ENCODE measurements at regions not wholly inside any gene's neighbourhood (a gene's known extent, or its start where the extent isn't known, plus 50 kb on each side); places are given as distances from the start of the nearest gene placed in this dataset.

GRCh38 chr11:95547976-95548375, 241.6 kb downstream of the FAM76B start:
- no peak for DNase-seq (ENCODE audit: low spot score)
- Mint-ChIP-seq H3K4me1 (ENCODE audit: low read depth) (peaks cover 26% of the 10 kb centered on the region), H3K27me3 (ENCODE audit: low read depth) (no peaks in the 10 kb centered on the region), H3K9me3 (ENCODE audit: low read depth) (no peaks in the 10 kb centered on the region), H3K27ac (ENCODE audit: unreplicated experiment) (no peak overlapping the region), H3K36me3 (ENCODE audit: low read depth) (no peaks in the 10 kb centered on the region), H3K4me3 (ENCODE audit: unreplicated experiment) (no peak overlapping the region)
- TF ChIP-seq CTCF (IDR thresholded peaks at IDR 0.05) = no peak

DNA sequence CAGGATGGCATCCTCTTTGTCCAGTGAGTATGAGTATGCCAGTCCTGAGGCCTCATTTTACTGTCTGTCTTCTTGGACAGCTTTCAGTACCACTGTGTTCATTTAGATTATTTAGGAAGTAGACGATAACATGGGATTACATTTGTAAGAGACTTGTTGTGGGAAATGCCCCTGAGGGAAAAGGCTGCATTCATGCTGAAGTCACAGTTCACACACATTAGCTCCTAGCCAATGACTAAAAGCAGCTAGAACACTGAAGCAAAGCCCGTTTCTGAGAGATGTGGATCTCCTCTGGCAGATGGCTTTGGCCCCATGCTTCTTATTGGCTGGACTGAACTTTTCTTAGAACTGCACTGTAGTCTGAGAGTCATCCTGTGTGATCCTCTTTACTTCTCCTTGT, 242.4 kb downstream of the FAM76B start:
- Mint-ChIP-seq H3K27me3 (ENCODE audit: low read depth) (no peaks in the 10 kb centered on the region), H3K4me1 (ENCODE audit: low read depth) (peaks cover 26% of the 10 kb centered on the region), H3K9me3 (ENCODE audit: low read depth) (no peaks in the 10 kb centered on the region), H3K4me3 (ENCODE audit: unreplicated experiment) (no peak overlapping the region), H3K36me3 (ENCODE audit: low read depth) (no peaks in the 10 kb centered on the region), H3K27ac (ENCODE audit: unreplicated experiment) (no peak overlapping the region)
- TF ChIP-seq CTCF (IDR thresholded peaks at IDR 0.05) = no peak
- DNase-seq (ENCODE audit: low spot score) = no peak

DNA sequence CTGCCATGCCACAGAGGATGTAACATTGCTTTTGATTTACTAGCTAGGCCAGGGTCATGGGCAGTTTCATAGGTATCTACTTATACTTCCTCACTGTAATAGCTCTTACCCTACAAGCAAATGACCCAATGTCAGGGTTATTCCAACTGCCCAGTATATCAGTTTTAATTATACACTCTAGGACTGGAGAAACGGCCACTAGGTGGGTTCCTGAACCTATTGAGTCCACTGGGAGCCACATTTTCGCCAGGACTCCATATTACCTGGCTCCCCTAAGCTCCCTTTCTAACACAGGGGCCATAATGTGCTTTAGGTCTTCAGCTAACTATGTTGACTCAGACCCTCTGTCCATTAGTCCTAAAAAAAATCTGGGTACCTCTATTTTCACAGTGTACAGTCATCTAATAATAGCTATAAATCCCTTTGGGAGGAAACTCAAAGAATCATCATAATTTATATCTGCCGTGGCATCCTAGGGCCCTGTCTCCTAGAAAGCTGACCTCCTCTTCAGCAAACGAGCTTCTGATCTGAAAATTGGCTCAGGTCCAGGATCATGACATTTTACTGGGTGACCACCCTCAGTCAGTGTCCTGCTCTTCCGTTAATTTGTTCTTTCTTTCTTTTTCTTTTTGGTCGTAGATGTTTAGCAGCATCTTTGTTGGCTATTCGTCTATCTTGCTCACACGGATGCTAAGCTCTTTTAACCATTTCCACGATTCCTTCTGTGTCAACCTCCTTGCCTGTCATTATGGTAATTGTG, 244.3 kb downstream of the FAM76B start:
- Mint-ChIP-seq H3K9me3 (ENCODE audit: low read depth) (peaks cover 4% of the 10 kb centered on the region), H3K36me3 (ENCODE audit: low read depth) (no peaks in the 10 kb centered on the region), H3K27me3 (ENCODE audit: low read depth) (no peaks in the 10 kb centered on the region), H3K4me3 (ENCODE audit: unreplicated experiment) (no peak overlapping the region), H3K4me1 (ENCODE audit: low read depth) (peaks cover 33% of the 10 kb centered on the region), H3K27ac (ENCODE audit: unreplicated experiment) (no peak overlapping the region)
- TF ChIP-seq CTCF (IDR thresholded peaks at IDR 0.05) = peak; percentile 30
- DNase-seq (ENCODE audit: low spot score) = no peak

- no peak overlapping the region for H3K4me3 Mint-ChIP-seq (ENCODE audit: unreplicated experiment)
- H3K4me1 Mint-ChIP-seq (ENCODE audit: low read depth) = peaks cover 29% of the 10 kb centered on the region
- peaks cover 4% of the 10 kb centered on the region for H3K9me3 Mint-ChIP-seq (ENCODE audit: low read depth)
- no peaks in the 10 kb centered on the region for H3K36me3 Mint-ChIP-seq (ENCODE audit: low read depth)
- DNase-seq (ENCODE audit: low spot score) = no peak
- H3K27ac Mint-ChIP-seq (ENCODE audit: unreplicated experiment) = no peak overlapping the region
- H3K27me3 Mint-ChIP-seq (ENCODE audit: low read depth) = no peaks in the 10 kb centered on the region
- no peak for TF ChIP-seq CTCF (IDR thresholded peaks at IDR 0.05)
Observed at GRCh38 chr11:95544095-95544856, 245.3 kb downstream of the FAM76B start.

GRCh38 chr11:95542868-95543551, 246.6 kb downstream of the FAM76B start:
- H3K36me3 Mint-ChIP-seq (ENCODE audit: low read depth) = no peaks in the 10 kb centered on the region
- peaks cover 24% of the 10 kb centered on the region for H3K4me1 Mint-ChIP-seq (ENCODE audit: low read depth)
- H3K4me3 Mint-ChIP-seq (ENCODE audit: unreplicated experiment) = no peak overlapping the region

More at GRCh38 chr11:95542868-95543551, 246.6 kb downstream of the FAM76B start:
- Mint-ChIP-seq H3K27me3 (ENCODE audit: low read depth) (no peaks in the 10 kb centered on the region), H3K27ac (ENCODE audit: unreplicated experiment) (peak overlapping the region; percentile 8), H3K9me3 (ENCODE audit: low read depth) (peaks cover 4% of the 10 kb centered on the region)
- DNase-seq (ENCODE audit: low spot score) = no peak
- no peak for TF ChIP-seq CTCF (IDR thresholded peaks at IDR 0.05)

All from chondrocyte (in vitro differentiated cells).